Type B pancreatic cell (in vitro differentiated cells): ENCODE measurements at regions not wholly inside any gene's neighbourhood (a gene's known extent, or its start where the extent isn't known, plus 50 kb on each side); places are given as distances from the start of the nearest gene placed in this dataset.

Experiments
- DNase-seq: peaks from one replicate; pipeline ENCODE4 v3.0.0; 2021; ENCODE audit warnings: mixed read lengths; ENCODE audit not compliant: unreplicated experiment; ENCODE audit errors: extremely low spot score
- H3K27ac Mint-ChIP-seq: 2 replicates; pipeline ENCODE4 v1.8.0; 2021; ENCODE audit warnings: mild to moderate bottlenecking, mixed read lengths
- H3K27me3 Mint-ChIP-seq: 2 replicates; pipeline ENCODE4 v1.8.0; 2021; ENCODE audit warnings: mixed read lengths
- H3K36me3 Mint-ChIP-seq: 2 replicates; pipeline ENCODE4 v1.8.0; 2021; ENCODE audit warnings: mixed read lengths
- H3K4me1 Mint-ChIP-seq: one replicate; pipeline ENCODE4 v1.8.0; 2021; ENCODE audit warnings: mixed read lengths; ENCODE audit not compliant: unreplicated experiment
- H3K4me3 Mint-ChIP-seq: 2 replicates; pipeline ENCODE4 v1.8.0; 2021; ENCODE audit warnings: mild to moderate bottlenecking, mixed read lengths
- H3K9me3 Mint-ChIP-seq: 2 replicates; pipeline ENCODE4 v1.8.0; 2021; ENCODE audit warnings: mixed read lengths
- CTCF ChIP-seq: fragments of 200-600 bp; sonication (generic); conservative IDR thresholded peaks from 2 replicates; pipeline ENCODE4 v1.5.0; 2021; ENCODE audit warnings: antibody characterized with exemption, mild to moderate bottlenecking

GRCh38 chr2:107027810-107028209 lies 141.8 kb upstream of the ST6GAL2 start:
- no peak overlapping the region for H3K4me3 Mint-ChIP-seq
- H3K27me3 Mint-ChIP-seq: no peaks in the 10 kb centered on the region
- TF ChIP-seq CTCF: no peak
- no peak overlapping the region for H3K27ac Mint-ChIP-seq
- peaks cover 6% of the 10 kb centered on the region for H3K9me3 Mint-ChIP-seq
- no peaks in the 10 kb centered on the region for H3K4me1 Mint-ChIP-seq
- no peak for DNase-seq
- no peaks in the 10 kb centered on the region for H3K36me3 Mint-ChIP-seq

DNA sequence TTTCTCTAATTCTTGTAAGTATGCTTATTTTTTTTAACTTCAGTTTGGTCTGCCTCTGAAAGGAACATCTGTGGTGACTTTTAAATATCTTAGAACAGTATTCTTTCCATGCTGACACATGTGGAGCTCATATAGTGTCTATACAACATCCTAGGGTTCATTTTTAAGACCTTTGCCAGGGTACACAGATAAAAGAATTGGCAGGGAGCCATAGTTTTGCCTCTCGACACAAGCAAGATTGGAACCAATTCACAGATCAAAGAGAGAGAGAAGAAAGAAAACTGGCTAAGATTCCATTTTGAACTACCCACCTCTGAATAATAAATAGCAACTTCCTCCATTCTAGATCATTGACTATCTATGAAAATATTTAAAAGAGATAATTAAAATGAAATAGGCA lies 142.7 kb upstream of the ST6GAL2 start:
- TF ChIP-seq CTCF: no peak
- Mint-ChIP-seq H3K4me1 (no peaks in the 10 kb centered on the region), H3K9me3 (peaks cover 6% of the 10 kb centered on the region), H3K4me3 (no peak overlapping the region), H3K27me3 (no peaks in the 10 kb centered on the region), H3K27ac (no peak overlapping the region), H3K36me3 (no peaks in the 10 kb centered on the region)
- DNase-seq: no peak

DNA sequence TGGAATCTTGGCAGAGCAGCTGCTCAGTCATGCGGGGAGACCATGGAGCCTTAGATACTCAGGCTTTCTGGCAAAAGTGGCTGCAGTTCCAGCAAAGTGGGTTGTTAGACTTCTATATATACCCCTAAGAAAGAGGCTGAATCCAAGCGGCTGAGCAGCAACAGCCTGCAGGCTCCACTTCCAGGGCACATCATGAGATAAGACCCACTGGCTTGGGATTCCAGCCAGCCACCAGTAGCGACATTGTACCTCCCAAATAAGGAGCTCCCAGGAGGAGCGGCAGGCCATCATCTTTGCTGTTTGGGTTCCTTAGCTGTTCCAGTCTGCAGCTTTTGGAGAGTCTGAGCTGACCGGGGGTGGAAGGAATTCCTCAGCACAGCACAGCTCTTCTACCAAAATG lies 150.3 kb upstream of the ST6GAL2 start:
- H3K4me1 Mint-ChIP-seq: no peaks in the 10 kb centered on the region
- TF ChIP-seq CTCF: no peak

GRCh38 chr2:107062173-107062572 lies 176.2 kb upstream of the ST6GAL2 start:
- H3K27ac Mint-ChIP-seq: no peak overlapping the region
- no peak overlapping the region for H3K4me3 Mint-ChIP-seq

More for the DNA sequence above, 150.3 kb upstream of the ST6GAL2 start:
- H3K27me3 Mint-ChIP-seq: no peaks in the 10 kb centered on the region
- peaks cover 9% of the 10 kb centered on the region for H3K9me3 Mint-ChIP-seq
- H3K36me3 Mint-ChIP-seq: no peaks in the 10 kb centered on the region
- no peak overlapping the region for H3K27ac Mint-ChIP-seq
- DNase-seq: no peak
- H3K4me3 Mint-ChIP-seq: no peak overlapping the region

GRCh38 chr2:107062599-107063220 lies 176.7 kb upstream of the ST6GAL2 start:
- TF ChIP-seq CTCF: no peak
- no peaks in the 10 kb centered on the region for H3K36me3 Mint-ChIP-seq
- H3K4me1 Mint-ChIP-seq: peaks cover 36% of the 10 kb centered on the region
- no peak overlapping the region for H3K27ac Mint-ChIP-seq
- no peak overlapping the region for H3K4me3 Mint-ChIP-seq
- no peak for DNase-seq
- no peaks in the 10 kb centered on the region for H3K9me3 Mint-ChIP-seq
- no peaks in the 10 kb centered on the region for H3K27me3 Mint-ChIP-seq

More at GRCh38 chr2:107062173-107062572, 176.2 kb upstream of the ST6GAL2 start:
- DNase-seq: no peak
- Mint-ChIP-seq H3K36me3 (no peaks in the 10 kb centered on the region), H3K4me1 (peaks cover 31% of the 10 kb centered on the region), H3K9me3 (no peaks in the 10 kb centered on the region), H3K27me3 (no peaks in the 10 kb centered on the region)
- no peak for TF ChIP-seq CTCF

DNA sequence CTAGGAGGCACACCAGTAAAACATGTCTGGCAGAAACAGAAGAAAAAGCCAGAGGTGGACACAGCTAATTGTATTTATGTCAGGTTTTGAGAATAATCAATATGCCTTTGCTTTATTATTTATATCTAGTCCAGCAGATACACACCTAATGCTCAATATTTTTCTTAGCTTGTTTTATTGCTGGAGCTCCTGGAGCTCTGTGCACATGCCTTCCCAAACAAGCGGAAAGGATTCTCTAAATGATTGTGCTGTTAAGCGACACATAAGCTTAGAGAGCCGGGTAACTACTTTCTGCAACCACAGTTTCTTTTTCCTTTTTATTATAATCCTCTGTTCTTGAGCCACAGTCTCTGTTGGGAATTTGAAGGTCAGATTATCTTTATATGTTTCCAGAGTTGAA lies 177.3 kb upstream of the ST6GAL2 start:
- no peak for TF ChIP-seq CTCF
- Mint-ChIP-seq H3K27me3 (no peaks in the 10 kb centered on the region), H3K9me3 (no peaks in the 10 kb centered on the region), H3K4me3 (no peak overlapping the region), H3K4me1 (peaks cover 41% of the 10 kb centered on the region), H3K36me3 (no peaks in the 10 kb centered on the region), H3K27ac (no peak overlapping the region)
- DNase-seq: no peak
